GM12891 (cell line): ENCODE measurements at regions not wholly inside any gene's neighbourhood (a gene's known extent, or its start where the extent isn't known, plus 50 kb on each side); places are given as distances from the start of the nearest gene placed in this dataset.
"Not testable (repeated sequence)": the region's sequence is repeated elsewhere in the genome, so short reads cannot be mapped to it uniquely, and the experiment has no call there.

Experiments
- PAX5 ChIP-seq: IDR thresholded peaks from 2 replicates; pipeline ENCODE4 v1.6.1; 2011; ENCODE audit warnings: low read length, moderate library complexity, mild to moderate bottlenecking; ENCODE audit not compliant: insufficient read depth, severe bottlenecking
- POLR2A ChIP-seq: IDR thresholded peaks from 2 replicates; pipeline ENCODE4 v1.6.1; 2011; ENCODE audit warnings: low read depth, low read length, control low read depth
- POLR2AphosphoS5 ChIP-seq: IDR thresholded peaks from 2 replicates; pipeline ENCODE4 v1.6.1; 2011; ENCODE audit warnings: low read depth, low read length, control low read depth
- SPI1 ChIP-seq: IDR thresholded peaks from 2 replicates; pipeline ENCODE4 v1.6.1; 2011; ENCODE audit warnings: low read depth, low read length, control low read depth
- TAF1 ChIP-seq: IDR thresholded peaks from 2 replicates; pipeline ENCODE4 v1.6.1; 2011; ENCODE audit warnings: low read depth, low read length, control low read depth

GRCh38 chr21:10426812-10427211 is 94.6 kb upstream of the TPTE start:
- not testable (repeated sequence) for TF ChIP-seq POLR2A, SPI1, POLR2AphosphoS5, TAF1, PAX5
